ENCODE measurements at regions not wholly inside any gene's neighbourhood (a gene's known extent, or its start where the extent isn't known, plus 50 kb on each side); places are given as distances from the start of the nearest gene placed in this dataset.

- no peak for DNase-seq
- intact Hi-C loops (cut with DNase I; ENCODE audit: low total_unique reads): no loop called here
- TF ChIP-seq POLR2A (IDR thresholded peaks at IDR 0.05) (no peak), CTCF (IDR thresholded peaks at IDR 0.05) (no peak)
- Histone ChIP-seq H3K27me3 (no peaks in the 10 kb centered on the region), H3K4me1 (no peaks in the 10 kb centered on the region), H3K9me3 (no peaks in the 10 kb centered on the region), H3K36me3 (ENCODE audit: low read depth, missing control alignments) (no peaks in the 10 kb centered on the region), H3K4me3 (no peak overlapping the region), H3K27ac (no peak overlapping the region)
- WGBS, 2 donors: 50 to 60% methylated on average over 8 of the region's 8 CpGs
Observed at GRCh38 chr7:25944777-25945515, 207.1 kb upstream of the NFE2L3 start.

- no peak overlapping the region for H3K27ac ChIP-seq
- H3K27me3 ChIP-seq: no peaks in the 10 kb centered on the region
- no peaks in the 10 kb centered on the region for H3K9me3 ChIP-seq
- no peak for DNase-seq
- no peak for TF ChIP-seq CTCF (IDR thresholded peaks at IDR 0.05)
- TF ChIP-seq POLR2A (IDR thresholded peaks at IDR 0.05): no peak
- H3K36me3 ChIP-seq (ENCODE audit: low read depth, missing control alignments): no peaks in the 10 kb centered on the region
- H3K4me1 ChIP-seq: no peaks in the 10 kb centered on the region
- H3K4me3 ChIP-seq: no peak overlapping the region
- intact Hi-C loops (cut with DNase I; ENCODE audit: low total_unique reads): no loop called here
Observed at GRCh38 chr7:25945608-25946007, 206.4 kb upstream of the NFE2L3 start.

- WGBS, 2 donors: 81 to 82% methylated on average over 4 of the region's 4 CpGs
- intact Hi-C loops (cut with DNase I; ENCODE audit: low total_unique reads): no loop called here
- no peaks in the 10 kb centered on the region for H3K27me3 ChIP-seq
- no peaks in the 10 kb centered on the region for H3K9me3 ChIP-seq
- no peak overlapping the region for H3K4me3 ChIP-seq
- TF ChIP-seq CTCF (IDR thresholded peaks at IDR 0.05) (no peak), POLR2A (IDR thresholded peaks at IDR 0.05) (no peak)
- no peaks in the 10 kb centered on the region for H3K36me3 ChIP-seq (ENCODE audit: low read depth, missing control alignments)
- no peak overlapping the region for H3K27ac ChIP-seq
- H3K4me1 ChIP-seq: no peaks in the 10 kb centered on the region
- DNase-seq: no peak
Observed at GRCh38 chr7:25946181-25946580, 205.8 kb upstream of the NFE2L3 start.

- Histone ChIP-seq H3K36me3 (ENCODE audit: low read depth, missing control alignments) (no peaks in the 10 kb centered on the region), H3K27ac (no peak overlapping the region), H3K27me3 (no peaks in the 10 kb centered on the region), H3K9me3 (no peaks in the 10 kb centered on the region), H3K4me1 (no peaks in the 10 kb centered on the region), H3K4me3 (no peak overlapping the region)
- intact Hi-C loops (cut with DNase I; ENCODE audit: low total_unique reads): no loop called here
- no peak for DNase-seq
- WGBS, 2 donors: 65 to 67% methylated on average over 13 of the region's 13 CpGs
- no peak for TF ChIP-seq CTCF (IDR thresholded peaks at IDR 0.05)
- TF ChIP-seq POLR2A (IDR thresholded peaks at IDR 0.05): no peak
Observed at GRCh38 chr7:25947669-25948516, 204.1 kb upstream of the NFE2L3 start.

All from testis (tissue), 2 donors.